ENCODE measurements at regions not wholly inside any gene's neighbourhood (a gene's known extent, or its start where the extent isn't known, plus 50 kb on each side); places are given as distances from the start of the nearest gene placed in this dataset.

DNA sequence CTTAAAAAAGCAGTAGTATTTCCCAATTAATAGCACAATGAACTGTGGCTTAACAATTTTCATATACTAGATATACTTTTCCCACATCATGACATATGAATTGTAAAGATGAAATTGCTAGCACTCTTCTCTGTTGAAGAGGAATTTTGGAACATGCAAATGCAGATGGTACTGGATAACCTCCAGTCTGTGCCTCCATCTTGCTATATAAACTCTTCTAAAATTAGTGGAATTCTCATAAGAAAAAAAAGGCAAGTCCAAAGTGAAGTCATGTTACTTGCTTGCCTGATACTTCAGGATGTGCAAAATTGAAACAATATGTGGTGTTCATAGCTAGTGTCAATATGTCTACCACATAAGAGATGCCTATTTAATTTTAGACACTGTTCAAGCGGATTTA lies 570.2 kb upstream of the POM121L12 start:
- TF ChIP-seq, protein P1, sequence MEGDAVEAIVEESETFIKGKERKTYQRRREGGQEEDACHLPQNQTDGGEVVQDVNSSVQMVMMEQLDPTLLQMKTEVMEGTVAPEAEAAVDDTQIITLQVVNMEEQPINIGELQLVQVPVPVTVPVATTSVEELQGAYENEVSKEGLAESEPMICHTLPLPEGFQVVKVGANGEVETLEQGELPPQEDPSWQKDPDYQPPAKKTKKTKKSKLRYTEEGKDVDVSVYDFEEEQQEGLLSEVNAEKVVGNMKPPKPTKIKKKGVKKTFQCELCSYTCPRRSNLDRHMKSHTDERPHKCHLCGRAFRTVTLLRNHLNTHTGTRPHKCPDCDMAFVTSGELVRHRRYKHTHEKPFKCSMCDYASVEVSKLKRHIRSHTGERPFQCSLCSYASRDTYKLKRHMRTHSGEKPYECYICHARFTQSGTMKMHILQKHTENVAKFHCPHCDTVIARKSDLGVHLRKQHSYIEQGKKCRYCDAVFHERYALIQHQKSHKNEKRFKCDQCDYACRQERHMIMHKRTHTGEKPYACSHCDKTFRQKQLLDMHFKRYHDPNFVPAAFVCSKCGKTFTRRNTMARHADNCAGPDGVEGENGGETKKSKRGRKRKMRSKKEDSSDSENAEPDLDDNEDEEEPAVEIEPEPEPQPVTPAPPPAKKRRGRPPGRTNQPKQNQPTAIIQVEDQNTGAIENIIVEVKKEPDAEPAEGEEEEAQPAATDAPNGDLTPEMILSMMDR (IDR thresholded peaks at IDR 0.05): no peak
- TF ChIP-seq POLR2A (IDR thresholded peaks at IDR 0.05): no peak

Data from right lobe of liver (tissue), 4 donors.